Head of caudate nucleus (tissue), 42 donors: ENCODE measurements at regions not wholly inside any gene's neighbourhood (a gene's known extent, or its start where the extent isn't known, plus 50 kb on each side); places are given as distances from the start of the nearest gene placed in this dataset.
"Not testable (repeated sequence)": the region's sequence is repeated elsewhere in the genome, so short reads cannot be mapped to it uniquely, and the experiment has no call there.

ENCODE experiments used
- DNase-seq, 42 donors: peaks; one replicate each; pipeline versions ENCODE4 v3.0.0 to v3.0.0-alpha.2; 2020 to 2021; ENCODE audit warnings: mixed read lengths in 7 of 42
- intact Hi-C: fragments of 100-400 bp; cut with DNase I; formaldehyde crosslinking; loops from one replicate; pipeline ENCODE4 v1.15.0; 2022

DNA sequence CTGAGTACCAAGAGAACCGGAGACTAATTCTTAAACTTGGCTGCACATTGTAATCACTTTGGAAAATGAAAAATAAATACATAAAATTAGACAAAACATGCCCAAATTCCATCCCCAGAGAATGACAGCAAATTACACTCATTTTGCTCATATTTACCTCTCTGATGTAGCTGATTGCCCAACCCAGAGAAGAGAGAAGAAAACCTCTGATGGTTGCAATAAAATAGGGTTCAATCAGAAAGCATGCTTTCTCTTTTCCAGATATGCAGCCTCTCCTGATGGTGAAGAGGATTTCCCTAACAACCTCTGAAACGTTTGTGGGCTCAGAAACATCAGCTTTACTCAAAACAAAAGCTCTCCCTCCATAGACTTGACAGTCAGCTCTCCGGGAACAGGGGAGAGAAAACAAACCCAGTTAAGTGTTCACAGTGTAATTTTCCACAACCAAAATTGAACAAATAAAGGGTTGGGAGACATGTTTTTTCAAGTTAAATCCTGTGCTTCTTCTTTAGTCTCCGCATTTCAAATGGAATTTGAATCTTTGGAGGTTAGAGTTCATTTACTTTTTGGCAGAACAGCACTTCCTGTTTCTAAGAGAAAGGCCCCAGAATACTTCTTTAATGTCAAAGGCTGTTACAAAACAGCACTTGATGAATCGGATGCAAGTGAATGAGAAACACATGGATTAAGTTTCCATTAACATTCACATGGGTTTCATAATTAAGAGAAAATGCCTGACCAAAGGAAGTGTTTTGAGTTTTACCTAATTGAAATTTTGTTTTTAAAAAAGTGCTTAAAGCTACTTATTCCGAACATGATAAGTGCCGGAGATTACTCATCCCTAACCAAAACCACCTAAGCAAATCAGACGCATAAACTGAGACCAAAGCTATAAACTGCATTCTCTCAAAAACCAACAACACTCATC is 570.1 kb upstream of the SYT4 start:
- no peak for DNase-seq

DNA sequence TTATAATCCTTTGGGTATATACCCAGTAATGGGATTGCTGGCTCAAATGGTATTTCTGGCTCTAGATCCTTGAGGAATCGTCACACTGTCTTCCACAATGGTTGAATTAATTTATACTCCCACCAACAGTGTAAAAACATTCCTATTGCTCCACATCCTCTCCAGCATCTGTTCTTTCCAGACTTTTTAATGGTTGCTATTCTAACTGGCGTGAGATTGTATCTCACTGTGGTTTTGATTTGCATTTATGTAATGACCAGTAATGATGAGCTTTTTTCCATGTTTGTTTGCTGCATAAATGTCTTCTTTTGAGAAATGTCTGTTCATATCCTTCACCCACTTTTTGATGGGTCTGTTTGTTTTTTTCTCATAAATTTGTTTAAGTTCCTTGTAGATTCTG is 572.5 kb upstream of the SYT4 start:
- intact Hi-C loops, DNase-seq: not testable (repeated sequence)

More for the DNA sequence above, 570.1 kb upstream of the SYT4 start:
- intact Hi-C loops, result no loop called here

- no peak for DNase-seq
- intact Hi-C loops, result no loop called here
Observed at GRCh38 chr18:43855376-43855775, 578.1 kb upstream of the SYT4 start.

DNA sequence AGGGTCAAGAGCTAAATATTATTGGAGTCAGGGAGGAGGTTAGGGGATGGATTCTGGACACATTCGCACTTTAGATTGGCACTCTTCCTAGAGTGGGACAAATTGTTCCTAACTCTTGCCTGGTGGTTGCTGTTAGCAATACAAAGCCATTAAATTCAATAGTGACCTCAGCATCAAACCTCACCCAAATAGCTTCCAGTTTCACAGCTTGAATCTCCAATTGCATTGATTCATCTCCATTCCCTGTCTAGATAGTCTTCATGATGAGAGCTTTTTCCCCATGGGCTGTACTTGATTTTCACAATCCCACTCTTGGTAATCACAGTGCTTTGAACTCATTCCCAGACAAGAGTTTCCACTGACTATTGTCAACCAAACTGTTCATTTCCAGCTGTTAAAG is 585.9 kb upstream of the SYT4 start:
- intact Hi-C loops, result no loop called here
- DNase-seq, result no peak

DNA sequence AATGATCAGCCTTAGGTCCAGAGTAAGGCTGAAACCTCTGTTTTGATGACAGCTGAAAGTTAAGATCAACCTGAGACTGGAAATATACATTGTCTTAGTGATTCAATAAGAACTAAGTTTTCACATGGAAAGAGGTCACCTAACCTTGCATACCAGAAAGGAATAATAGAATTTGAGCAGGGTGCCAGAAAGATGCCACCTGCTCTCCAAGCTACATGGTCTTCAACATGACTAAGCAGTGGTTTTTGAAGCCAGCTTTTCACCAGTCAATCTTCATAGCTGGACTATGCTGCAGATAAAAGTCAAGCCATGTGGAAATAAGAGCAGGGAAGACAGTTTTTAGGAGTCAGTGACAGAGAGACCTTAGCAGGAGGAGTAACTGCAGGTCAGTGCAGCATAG is 589.4 kb upstream of the SYT4 start:
- intact Hi-C loops, result no loop called here

DNA sequence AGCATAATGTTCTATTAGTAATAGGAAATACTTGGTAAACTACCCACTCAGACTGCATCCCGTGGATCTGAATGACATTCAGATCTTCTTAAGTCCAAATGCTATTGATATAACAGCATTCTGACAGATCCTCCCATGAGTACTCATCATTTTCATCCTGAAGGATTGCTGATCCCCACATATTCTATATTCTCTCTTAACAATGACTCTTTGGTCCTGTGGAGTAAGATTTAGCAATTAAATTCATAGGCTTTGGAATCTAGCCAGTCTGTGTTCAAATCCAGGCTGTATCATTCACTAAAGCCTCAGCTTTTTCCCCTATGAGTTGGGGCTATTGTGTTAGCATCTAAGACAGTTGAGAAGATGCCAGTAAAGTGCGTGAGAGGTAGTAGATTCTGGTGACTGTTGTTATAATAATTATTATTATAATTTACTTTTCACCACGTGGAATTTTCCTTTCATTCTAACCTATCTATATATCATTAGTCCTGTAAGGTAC is 591.3 kb upstream of the SYT4 start:
- no peak for DNase-seq
- intact Hi-C loops, result no loop called here

More for the DNA sequence above, 589.4 kb upstream of the SYT4 start:
- DNase-seq, result no peak

DNA sequence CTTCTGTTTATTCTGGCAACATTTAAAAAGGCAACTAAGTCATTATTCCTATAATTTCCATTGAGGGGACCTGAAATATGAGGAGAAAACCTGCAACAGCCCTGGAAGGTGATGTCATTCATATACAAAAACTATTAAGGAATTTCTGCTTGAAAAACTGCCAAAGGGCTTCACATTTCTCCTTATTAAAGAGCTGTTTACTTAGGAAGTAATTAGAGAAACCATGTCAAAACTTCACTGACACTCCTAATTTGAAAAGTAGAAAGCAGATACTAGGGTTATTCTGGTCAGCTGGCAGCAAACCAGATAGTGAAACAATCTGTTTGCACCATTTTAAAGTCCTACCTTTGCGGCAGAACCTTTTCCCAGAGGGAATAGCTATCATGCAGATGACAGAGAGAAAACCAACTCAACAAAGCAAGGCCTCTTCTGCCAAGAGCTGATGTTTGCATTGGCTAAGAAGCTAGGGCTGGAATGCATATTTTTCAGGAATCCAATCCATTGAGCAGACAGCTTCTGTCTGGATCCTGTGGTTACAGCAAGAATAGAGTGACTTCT is 592.2 kb upstream of the SYT4 start:
- DNase-seq, result no peak
- intact Hi-C loops, result no loop called here

DNA sequence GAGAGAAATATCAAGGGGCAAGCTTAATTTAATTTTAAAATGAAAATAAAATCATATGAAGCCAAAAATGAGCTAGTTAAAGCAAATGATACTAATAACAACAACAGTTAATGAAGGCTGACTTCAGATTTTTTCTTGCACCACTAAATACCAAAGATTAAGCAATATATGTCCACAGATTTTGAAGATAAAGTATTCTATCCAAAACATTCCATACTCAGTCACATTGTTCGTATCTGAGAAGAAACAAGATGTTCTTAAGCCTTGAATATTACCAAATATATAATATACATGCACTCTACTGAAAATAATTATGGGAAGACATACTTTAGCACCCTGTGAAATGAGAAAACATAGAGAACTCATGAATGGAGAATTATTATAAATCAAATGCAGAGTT is 593.3 kb upstream of the SYT4 start:
- no peak for DNase-seq
- intact Hi-C loops, result no loop called here

DNA sequence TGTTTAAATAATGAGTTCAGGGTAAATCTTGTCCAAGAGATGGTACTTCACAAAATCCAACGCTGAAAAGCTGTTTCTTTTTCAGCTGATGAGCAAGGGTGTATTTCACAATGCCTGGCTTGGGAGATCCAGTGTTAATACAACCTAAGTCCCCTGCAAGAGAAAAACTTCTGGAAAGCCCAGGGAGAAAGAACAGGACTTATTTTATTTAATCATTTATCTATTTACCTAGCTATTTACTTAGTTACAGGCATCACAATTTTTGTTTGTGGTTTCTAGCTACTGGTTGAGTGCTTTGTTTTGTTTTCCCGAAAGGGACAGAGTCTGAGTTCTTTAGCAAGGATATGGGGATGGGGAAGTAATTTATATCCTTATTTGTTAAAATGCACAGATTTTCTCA is 598.2 kb upstream of the SYT4 start:
- DNase-seq, result no peak
- intact Hi-C loops, result no loop called here

DNA sequence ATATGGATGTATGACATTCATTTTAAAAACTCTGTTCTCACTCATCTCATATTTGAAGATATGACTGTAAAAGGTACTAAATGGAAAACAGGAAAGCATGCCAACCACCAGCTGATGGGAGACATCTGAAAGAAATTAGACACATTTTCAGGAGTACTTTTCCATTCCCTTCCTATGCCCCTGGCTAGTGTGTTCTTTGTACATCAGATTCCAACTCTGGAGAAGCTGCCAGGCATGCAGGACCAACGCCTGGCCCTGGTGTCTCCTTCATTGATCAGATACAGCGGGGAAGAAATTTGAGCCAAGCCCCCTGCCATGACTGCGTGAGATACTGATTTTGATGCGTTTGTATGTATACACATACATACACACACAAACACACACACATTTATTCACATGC is 599.0 kb upstream of the SYT4 start:
- intact Hi-C loops, result no loop called here
- no peak for DNase-seq

DNA sequence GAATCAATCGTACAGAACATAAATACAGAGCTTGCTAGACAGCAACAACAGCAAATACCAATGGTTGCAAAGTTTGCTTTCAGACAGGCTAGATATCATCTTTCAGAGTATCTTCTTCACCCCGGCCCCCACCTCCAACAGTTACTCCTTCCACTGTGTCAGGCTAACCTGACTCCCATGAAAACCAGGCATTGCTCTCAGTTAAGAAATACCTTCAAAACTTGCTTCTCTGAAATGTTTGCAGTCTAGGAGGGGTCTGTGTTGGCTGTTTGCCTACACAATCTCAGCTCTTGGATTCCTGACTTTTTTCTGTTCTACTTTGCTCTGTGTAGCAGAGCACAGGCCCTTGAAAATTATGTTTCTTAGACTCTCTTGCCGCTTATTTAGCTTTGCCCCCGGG is 599.5 kb upstream of the SYT4 start:
- intact Hi-C loops, result no loop called here
- DNase-seq, result no peak

DNA sequence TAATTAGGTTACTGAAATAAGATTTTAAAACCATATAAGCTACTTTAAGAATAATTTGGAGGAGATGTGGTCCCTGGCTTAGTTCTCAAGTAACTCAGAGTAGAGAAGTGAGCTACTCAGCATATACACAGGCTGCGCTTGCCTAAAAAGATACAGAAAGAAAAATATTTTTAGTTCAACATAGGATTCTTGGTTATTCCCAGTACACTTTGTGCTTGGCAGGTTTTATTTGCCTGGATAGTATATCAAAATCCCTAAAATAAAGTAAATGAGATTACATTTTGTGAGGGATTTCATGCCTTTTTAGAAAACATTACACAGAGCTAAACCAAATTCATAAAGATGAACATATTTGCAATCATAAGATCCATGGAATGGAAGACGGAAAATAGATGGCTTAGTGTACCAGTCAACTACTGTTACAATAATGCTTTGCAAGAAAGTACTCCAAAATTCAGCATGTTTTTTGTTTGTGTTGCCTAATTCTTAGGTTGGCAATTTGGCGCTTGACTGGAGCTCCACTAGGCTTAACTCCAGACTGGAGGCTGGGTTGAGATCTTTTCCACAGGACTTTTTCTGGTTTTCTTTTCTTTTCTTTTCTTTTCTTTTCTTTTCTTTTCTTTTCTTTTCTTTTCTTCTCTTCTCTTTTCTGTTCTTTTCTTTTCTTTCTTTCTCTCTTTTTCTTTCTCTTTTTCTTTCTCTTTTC is 600.5 kb upstream of the SYT4 start:
- intact Hi-C loops, result no loop called here
- no peak for DNase-seq

- no peak for DNase-seq
- intact Hi-C loops, result no loop called here
Observed at GRCh38 chr18:43879415-43879814, 602.1 kb upstream of the SYT4 start.

DNA sequence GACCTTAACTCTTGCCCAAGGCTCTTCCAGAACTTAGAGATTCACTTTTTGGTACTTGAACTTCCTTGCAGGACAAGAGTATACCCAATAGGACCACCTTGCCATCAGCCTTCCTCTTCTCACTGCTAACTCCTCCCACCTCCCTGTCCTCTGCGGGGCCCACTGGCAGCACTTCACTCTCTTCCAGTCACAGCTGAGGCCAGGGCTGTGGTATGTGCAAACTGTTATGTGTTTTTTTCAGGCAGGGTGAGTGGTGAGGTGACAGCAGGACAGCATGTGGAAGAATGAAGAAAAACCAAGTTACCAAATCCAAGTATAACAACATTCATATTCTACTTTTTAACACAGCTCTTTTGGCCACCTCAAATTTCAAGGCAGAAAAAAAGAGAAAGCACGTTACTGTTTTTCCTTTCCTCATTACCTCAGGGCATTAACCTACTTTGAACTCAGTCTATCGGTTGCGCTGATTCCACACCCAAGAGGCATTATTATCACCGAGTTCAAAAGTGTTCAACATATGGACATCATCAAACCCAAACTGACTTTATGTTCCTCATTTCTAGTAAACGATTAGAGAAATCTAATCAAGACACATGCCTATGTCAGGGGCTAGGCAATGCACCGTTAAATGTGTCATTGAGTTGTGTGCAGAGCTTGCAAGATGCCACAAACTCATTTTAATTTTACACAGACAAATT is 605.2 kb upstream of the SYT4 start:
- DNase-seq, result no peak

GRCh38 chr18:43883886-43884285 is 606.6 kb upstream of the SYT4 start:
- DNase-seq, result no peak
- intact Hi-C loops, result no loop called here

More for the DNA sequence above, 605.2 kb upstream of the SYT4 start:
- intact Hi-C loops, result no loop called here

DNA sequence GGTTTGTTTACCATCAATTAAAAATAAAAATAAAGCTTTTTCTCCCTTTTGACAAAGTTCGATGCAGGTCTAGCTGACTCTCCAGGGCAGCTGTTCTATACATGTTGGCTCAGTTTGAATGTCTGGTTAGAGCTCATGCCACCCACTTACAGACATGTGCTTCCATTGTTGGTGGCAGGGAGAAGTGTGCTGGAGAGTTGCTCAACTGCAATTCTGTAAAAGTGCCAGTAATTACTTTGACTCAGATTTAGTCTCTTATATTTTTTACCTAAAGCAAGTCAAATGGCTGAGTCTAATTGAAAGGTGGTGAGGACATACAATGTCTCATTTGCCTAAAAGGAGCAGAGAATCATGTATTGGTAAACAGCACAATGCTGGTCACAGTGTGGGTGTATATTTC is 609.1 kb upstream of the SYT4 start:
- intact Hi-C loops, result no loop called here
- no peak for DNase-seq

DNA sequence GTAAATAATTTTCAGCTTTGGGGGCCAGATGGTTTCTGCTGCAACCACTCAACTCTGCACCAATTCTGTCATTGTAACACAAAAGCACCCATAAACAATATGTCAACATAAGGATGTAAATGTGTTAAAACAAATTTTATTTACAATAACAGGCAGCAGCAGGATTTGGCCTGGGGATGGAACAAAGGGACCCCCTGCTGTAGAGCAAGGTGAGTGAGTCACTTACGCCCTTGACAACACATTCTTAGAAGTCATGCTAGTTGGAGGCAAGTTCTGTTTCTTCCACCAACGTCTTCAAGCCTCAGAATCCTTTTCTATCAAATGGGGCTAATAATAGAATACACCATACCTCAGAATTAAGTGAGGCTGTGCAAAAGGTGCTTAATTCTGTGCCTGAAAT is 610.2 kb upstream of the SYT4 start:
- DNase-seq, result no peak
- intact Hi-C loops, result no loop called here

DNA sequence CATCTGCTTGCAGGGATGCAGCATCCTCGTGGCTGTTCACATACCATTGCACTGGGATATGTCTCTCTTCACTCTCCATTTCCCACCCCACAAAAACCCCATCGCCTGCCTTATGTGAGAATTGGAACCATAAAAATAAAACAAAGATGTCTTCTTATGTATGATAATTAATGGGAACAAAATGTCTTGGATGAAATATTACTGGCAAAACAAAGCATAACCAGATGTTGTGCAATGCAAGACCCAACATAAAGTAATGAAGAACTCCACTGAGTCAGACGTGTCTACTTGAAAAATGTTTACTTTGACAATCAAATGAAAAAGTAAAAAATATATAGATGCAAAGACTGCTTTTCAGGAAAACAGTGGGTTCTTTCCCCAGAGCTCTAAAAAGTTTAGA is 611.3 kb upstream of the SYT4 start:
- no peak for DNase-seq
- intact Hi-C loops, result no loop called here

DNA sequence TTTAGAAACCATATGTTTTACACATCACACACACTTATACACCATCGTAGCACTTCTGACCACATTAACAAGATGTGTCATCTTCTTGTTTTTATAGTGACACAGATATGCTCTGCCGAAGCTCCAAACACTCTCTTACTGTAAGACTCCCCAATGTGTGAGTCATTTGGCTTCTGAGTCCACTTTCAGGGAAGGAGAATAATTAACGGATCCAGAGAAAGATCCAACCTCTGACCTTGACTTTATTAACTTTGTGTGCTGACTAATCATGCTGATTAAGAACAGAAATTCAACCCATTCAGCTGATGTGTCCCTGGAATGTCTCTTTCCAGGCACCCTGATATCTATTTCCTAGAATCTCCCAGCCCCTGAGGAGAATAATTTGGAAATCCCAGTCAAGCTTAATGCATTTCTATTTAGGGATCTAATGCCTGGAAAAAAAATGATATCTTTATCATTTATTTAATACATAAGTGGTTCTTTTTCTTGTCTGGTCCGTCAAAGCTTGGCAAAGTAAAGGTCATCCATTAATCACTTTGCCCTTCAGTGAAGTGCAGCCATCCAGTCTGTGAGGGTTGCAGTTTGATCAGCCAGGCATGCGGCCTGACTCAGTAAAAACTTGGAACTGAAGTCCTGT is 615.8 kb upstream of the SYT4 start:
- no peak for DNase-seq
- intact Hi-C loops, result no loop called here
